Activated CD4-positive, alpha-beta T cell treated with anti-CD3 and anti-CD28 coated beads, Interleukin-2, Interleukin-6, amounts not matched to agents 100 ng/mL and 50 ng/mL, durations not matched to agents 16 hours and 8 hours (primary cell): ENCODE measurements at regions not wholly inside any gene's neighbourhood (a gene's known extent, or its start where the extent isn't known, plus 50 kb on each side); places are given as distances from the start of the nearest gene placed in this dataset.
"Not testable (repeated sequence)": the region's sequence is repeated elsewhere in the genome, so short reads cannot be mapped to it uniquely, and the experiment has no call there.

Source experiments
- DNase-seq: peaks from one replicate; pipeline ENCODE4 v3.0.0-alpha.2; 2020

- DNase-seq: no peak
Observed at GRCh38 chr16:55016515-55016914, 85.8 kb downstream of the IRX5 start.

GRCh38 chr16:55017321-55017720 is 86.7 kb downstream of the IRX5 start:
- DNase-seq: no peak

DNA sequence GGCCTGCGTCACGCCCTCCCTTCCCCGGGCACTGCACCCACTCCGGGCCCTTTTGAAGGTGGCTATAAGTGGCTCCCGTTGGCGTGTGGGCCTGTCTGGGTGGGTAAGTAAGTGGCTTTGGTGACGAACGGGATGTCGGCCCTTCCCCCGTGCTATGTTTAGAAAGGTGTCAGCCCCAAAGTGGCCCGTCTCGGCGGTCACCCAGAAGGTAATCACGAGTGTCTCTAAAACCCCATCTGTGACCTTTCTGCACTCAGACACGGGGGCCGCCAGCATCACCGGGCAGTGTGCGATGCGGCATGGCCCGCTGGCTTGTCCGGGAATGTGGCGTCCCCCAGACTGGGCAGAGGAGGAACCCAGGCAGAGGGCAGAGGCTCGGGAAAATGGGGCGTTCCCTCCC is 88.2 kb downstream of the IRX5 start:
- no peak for DNase-seq

DNA sequence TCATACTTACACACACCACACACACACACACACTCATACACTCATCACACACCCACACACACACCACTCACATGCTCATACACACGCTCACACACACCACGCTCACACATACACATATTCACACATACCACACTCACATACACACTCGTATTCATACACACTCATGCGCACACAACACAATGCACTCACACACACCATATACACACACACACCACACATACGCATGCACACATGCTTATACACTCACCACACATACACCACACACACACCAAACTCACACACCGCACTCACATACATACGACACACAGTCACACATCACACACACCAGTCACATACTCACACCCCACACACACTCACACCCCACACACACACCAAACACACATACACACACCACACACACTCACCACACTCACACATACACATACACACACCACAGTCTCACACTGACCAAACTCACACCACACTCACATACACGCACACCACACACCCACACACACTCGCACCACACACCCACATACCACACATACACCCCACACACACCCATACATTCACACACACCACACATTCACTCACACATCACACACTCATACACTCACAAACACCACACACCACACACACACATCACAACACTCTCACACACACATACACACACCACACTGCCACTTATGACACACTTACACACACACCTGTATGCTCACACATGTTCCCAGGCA is 88.9 kb downstream of the IRX5 start:
- DNase-seq: no peak

DNA sequence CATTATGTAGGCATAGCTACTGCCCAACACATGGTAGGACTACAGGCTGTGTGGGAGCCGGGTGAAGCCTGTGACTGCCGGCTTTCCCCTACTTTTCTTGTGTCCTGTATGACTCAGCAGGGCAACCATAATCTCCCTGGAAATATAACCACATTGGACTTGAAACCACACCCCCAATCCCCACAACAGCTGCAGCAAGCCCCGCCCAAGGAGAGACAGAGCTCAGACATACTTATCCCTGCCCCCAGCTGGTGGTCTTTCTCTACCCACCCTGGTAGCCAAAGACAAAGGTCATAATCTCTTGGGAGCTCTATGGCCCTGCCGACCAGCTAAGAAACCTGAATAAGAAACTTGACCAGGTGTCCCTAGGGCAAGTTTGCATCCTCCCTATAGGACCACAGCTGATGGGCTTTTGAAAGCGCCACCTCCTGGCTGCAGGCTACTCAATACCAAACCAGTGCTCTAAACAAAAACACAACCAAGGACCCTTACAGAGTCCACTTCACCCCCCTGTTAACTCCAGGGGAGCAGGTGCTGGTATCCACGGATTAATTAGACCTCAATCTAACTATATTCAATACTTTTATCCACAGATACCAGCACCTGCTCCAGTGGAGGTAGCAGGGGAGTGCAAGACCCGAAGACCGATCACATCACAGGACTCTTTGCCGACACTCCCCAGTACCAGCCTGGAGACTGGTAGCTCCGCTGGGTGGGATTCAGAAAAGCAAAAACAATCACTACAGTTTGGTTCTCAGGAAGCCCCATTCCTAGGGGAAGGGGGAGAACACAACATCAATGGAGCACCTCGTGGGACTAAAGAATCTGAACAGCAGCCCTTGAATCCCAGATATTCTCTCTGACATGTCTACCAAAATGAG is 91.2 kb downstream of the IRX5 start:
- DNase-seq: no peak

GRCh38 chr16:55027260-55027659 is 96.6 kb downstream of the IRX5 start:
- DNase-seq: not testable (repeated sequence)

DNA sequence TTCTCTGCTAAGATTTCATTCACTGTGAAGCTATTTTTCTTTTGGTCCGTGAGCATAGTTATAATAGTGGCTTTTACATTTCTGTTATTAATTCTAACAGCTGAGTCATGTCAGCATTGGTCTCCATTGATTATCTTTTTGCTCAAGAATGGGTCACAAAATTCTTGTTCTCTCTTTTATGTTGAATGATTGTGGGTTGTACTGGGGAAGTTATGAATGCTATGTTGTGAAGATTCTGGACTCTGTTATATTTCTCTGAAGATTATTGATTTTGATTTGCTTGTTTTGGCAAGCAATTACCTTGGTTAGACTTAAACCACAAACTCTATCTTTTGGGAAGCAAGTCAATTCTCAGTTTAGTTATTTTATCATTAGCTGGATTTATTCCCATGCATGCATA is 98.8 kb downstream of the IRX5 start:
- DNase-seq: no peak

GRCh38 chr16:55030944-55031343 is 100.3 kb downstream of the IRX5 start:
- no peak for DNase-seq

DNA sequence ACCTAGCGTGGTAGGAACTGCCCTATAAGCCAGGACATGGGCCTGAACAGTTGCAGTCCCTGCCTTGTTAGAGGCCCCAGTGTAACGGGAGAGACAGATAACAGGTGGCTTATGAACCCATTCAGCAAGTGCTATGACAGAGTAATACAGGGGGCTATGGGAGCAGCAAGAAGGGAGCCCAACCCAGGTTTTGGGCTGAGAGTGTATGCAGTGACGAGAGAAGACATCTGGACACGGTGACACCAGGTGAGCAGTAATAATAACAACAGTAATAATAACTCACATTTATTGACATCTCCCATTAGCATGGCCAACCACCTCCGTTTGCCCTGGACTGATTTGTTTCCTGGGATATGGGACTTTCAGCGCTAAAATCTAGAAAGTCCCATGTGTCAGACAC is 100.8 kb downstream of the IRX5 start:
- no peak for DNase-seq

DNA sequence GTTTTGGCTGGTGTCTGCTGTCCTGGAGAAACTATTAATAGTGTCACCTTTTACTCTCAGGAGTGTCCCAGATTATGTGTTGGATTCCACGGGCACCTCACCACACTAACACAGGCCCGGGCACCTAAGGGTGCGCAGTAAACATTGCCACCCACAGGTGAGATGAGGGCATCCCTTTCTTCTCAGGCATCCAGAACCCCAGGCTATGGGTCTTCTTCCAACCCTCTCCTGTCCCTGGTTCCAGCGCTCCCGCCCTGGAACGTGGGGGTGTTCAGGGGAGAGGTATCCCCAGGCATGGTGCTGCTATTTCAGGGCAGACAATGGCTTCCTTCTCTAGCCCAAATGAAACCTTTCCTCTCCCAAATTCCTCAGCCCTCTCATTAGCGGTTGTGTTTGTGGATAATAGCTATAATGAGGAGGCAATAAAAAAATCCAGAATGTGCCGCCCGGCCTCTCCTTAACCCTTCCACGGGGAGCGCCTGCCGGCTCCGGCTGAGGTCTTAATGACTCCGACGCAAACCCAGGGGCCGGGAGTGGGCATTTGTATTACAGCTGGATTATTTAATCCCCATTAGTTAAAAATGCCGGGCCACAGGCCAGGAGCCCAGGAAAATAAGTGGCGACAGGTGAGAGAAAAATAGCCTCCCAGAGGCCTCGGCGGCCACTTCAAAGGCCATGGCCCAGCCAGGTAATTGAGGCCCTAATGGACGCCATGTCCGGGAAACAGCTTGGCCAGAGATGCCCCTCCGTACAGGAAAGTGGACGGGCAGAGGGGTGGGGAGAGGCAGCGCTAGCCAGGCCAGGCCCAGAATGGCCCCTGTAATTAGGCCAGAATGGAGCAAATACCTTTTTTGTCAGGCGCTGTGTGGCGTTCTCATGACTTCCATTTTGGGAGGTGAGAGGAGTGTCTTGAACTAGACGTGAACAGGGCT is 102.8 kb downstream of the IRX5 start:
- DNase-seq: no peak

- peak; percentile 52 for DNase-seq
Observed at GRCh38 chr16:55035029-55035428, 104.4 kb downstream of the IRX5 start.

DNA sequence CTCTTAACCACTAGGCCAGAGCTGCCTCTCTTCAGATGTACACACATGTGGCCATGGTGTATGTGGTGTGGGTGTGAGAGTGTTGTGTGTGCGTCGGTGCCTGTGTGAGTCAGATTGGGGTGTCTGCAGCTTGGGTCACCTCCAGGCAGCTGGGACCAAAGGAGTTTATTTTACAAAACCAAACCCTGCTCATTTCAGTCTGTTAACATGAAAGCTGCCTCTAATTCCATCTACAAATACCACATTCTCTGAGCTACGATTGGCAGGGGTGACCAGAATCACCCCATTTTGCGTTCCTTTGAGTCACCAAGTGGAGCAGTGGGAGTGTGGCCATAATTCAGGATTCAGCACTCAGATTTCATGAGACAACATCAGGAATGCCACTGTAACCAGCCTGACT is 105.3 kb downstream of the IRX5 start:
- DNase-seq: no peak

DNA sequence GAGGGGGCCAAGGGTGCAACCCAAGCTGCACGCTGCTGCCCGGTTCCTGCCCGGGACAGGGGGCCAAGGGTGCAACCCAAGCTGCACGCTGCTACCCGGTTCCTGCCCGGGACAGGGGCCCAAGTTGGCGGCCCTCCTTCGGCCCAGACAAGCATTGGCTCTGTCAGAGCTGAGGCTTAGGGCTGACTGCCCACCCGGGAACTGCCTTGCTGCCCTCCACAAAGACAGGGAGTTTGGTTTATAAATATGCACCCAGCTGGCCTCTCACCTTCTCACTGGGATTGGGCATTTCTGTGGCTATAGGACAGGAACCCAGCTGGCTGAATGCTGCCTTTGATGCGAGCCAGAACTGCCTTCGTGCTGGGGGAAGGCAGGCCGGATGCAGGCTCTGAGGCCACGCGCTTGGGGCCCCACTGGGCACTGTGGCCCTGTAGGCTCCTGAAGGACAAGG is 105.7 kb downstream of the IRX5 start:
- DNase-seq: no peak

DNA sequence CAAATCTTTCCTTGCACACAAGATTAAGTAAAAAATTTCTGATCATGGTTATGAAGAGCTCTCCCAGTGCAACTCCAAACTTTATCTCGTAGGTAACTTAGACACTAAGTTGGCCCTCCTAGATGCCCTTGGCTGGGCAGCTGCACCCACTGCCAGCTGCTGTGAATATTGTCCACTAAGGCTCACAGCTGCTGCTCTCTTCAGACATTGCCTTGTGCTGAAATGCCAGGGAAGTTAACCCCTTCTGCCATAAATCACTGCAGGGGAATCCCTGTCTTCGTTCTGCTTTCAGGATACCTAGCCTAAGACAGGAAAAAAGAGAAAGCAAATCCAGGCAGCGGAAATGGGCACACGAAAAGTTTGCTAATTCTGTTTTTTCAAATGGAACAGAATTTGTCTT is 106.4 kb downstream of the IRX5 start:
- no peak for DNase-seq

- no peak for DNase-seq
Observed at GRCh38 chr16:55037966-55038365, 107.3 kb downstream of the IRX5 start.

DNA sequence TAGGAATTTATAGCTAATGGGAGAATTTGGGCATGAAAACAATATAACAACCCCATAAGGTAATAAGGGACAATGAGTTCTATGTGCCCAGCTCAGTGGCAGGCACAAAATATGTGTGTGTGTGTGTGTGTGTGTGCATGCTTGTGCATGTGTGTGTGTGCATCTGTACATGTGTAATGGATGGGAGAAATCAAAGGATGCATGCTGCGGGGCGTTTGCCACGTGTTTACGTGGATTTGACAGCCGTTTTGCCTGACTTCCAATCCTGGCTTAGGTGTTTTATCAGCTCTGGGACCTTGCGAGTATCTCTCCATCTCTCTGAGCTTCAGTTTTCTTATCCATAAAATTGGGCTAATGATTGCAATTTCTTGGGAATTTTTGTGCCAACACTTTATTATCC is 108.4 kb downstream of the IRX5 start:
- no peak for DNase-seq

DNA sequence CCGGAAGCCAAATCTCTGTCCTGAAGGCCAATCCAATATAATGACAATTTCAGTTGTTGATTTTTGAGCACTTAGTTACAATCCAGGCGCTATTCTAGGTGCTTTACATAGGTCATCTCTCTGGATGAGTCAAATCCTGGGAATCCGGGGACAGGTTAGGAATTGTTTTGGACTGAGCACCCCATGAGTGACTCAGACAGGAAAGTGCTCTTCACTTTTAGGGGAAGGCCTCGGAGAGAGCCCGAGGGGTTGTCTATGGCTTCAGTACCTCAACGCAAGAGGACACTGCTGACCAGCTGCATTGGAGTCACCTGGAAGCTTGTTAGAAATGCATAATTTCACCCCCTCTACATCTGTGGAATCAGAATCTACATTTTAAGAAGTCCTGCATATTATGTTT is 108.8 kb downstream of the IRX5 start:
- no peak for DNase-seq

- no peak for DNase-seq
Observed at GRCh38 chr16:55039931-55040330, 109.3 kb downstream of the IRX5 start.

- no peak for DNase-seq
Observed at GRCh38 chr16:55040366-55041086, 109.9 kb downstream of the IRX5 start.

GRCh38 chr16:55041540-55042234 is 111.0 kb downstream of the IRX5 start:
- DNase-seq: no peak

- no peak for DNase-seq
Observed at GRCh38 chr16:55042556-55043432, 112.1 kb downstream of the IRX5 start.
